SK-N-SH treated with all-trans-retinoic acid at 6 μM for 48 hours (cell line): ENCODE measurements at regions not wholly inside any gene's neighbourhood (a gene's known extent, or its start where the extent isn't known, plus 50 kb on each side); places are given as distances from the start of the nearest gene placed in this dataset.

ENCODE experiments used
- PATZ1 ChIP-seq: fragments of 250-450 bp; sonication (Bioruptor Pico); IDR thresholded peaks from 2 replicates; pipeline ENCODE4 v1.8.0; 2020; ENCODE audit warnings: mild to moderate bottlenecking, moderate library complexity, borderline replicate concordance
- SNAI2 ChIP-seq: fragments of 250-450 bp; sonication (Bioruptor Pico); IDR thresholded peaks from 2 replicates; pipeline ENCODE4 v1.5.0; 2020; ENCODE audit warnings: mild to moderate bottlenecking, moderate library complexity

- TF ChIP-seq PATZ1 (CRISPR knock-in tag) (no peak), SNAI2 (no peak)
Measured at GRCh38 chr7:85452674-85453073, 265.8 kb upstream of the SEMA3D start.
